ENCODE measurements at regions not wholly inside any gene's neighbourhood (a gene's known extent, or its start where the extent isn't known, plus 50 kb on each side); places are given as distances from the start of the nearest gene placed in this dataset.

DNA sequence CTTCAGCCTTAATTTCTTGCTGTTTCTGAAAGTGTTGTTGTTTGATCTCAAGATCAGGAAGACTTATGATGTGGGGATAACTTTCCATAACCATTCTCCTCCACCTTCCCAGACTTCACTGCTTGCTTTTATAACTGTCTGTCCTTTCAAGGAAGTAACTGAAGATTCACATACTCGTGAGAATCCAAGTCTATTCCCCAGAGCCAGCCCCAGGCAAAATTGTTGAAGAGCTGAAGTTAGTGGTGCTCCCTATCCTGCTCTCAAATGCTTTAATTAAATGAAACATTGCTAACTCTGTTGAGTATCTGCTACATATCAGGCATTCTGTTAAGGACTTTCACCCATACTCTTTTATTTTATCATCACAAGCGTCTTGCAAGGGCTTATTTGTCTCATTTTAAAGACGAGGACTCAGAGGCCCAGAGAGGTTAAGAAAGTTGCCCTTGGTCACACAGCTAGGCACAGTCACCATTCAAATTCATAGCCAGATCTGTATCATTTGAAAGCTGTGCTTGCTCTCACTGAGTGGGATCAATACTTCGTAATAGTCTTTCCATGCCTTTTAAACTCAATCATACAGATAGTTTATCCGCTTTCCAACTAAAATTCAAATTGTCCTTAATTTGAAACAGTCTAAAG lies 189.8 kb upstream of the TCF4 start:
- DNase-seq (ENCODE audit: low read depth, low spot score) = no peak
- no peak overlapping the region for H3K4me3 ChIP-seq (ENCODE audit: low read length)

DNA sequence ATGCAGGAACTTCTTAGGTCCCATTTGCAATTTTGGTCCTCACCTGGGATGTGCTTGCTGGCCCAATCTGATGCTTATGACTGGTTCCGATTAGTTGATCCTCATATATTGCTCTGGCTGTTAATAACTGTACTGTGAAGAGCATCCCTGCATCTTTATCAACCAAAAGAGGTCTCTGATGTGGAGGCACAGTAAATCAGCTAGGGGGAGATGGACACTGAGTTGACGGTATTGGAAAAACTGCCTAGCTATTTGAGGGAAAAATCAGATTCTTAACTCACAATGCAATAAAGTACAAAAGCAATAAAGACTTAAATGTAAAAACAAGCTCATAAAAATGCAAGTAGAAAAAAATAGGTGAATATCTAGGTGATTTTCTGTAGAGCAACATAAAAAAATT lies 188.0 kb upstream of the TCF4 start:
- DNase-seq (ENCODE audit: low read depth, low spot score) = no peak
- no peak overlapping the region for H3K4me3 ChIP-seq (ENCODE audit: low read length)

DNA sequence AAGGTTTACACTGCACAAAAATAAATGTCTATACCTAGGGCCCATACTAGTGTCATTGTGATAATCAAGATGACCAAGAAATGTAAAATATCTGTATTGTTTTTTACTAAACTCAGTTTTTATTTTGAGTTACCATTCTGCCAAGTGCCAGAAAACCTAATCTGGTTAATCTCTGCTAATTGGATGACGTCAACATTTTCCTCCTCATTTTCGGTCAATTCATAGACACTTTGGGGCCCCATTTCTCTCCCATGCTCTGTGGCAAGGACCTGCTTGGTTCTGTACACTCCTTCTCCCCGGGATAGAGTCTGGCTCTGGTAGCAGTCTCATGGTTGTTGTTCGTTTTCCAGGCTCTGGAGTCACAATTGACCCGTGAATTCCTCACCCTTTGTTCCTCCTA lies 186.5 kb upstream of the TCF4 start:
- DNase-seq (ENCODE audit: low read depth, low spot score) = no peak
- H3K4me3 ChIP-seq (ENCODE audit: low read length) = no peak overlapping the region

DNA sequence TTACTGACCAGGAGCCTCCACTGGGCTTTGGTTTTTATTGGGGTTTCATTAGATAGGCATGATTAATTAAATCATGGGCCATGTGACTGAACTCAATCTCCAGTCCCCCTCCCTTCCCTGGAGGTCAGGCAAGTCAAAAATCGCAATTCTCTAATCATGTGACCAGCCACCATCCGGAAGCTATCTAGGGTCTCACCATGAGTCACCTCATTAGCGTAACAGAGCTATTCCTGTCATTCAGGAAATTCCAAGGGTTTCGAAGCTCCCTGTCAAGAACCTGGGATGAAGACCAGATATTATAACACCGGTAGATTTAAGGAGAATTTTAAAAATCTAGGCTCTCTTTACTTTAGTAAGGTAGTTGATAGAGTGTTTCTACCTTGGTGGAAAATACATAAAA lies 180.3 kb upstream of the TCF4 start:
- no peak overlapping the region for H3K4me3 ChIP-seq (ENCODE audit: low read length)
- no peak for DNase-seq (ENCODE audit: low read depth, low spot score)

DNA sequence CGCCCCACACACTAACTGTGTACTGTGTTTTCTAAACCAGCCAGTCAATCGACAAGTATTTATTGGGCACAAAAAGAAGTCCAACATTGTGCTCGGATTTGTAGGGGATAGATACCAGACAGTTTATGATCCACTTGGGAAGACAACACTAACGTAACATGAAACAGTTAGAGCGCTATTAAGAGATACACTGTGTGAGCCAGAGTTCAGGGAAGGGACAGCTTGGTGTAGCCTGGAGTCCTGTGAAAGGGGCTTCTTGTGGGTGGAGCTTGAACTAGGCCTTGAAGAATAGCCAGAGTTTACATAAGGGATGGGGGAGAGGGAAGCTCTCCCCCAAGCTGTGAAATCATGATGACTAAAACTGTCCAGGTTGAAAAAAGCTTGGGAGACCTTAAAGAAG lies 176.4 kb upstream of the TCF4 start:
- no peak overlapping the region for H3K4me3 ChIP-seq (ENCODE audit: low read length)
- no peak for DNase-seq (ENCODE audit: low read depth, low spot score)

DNA sequence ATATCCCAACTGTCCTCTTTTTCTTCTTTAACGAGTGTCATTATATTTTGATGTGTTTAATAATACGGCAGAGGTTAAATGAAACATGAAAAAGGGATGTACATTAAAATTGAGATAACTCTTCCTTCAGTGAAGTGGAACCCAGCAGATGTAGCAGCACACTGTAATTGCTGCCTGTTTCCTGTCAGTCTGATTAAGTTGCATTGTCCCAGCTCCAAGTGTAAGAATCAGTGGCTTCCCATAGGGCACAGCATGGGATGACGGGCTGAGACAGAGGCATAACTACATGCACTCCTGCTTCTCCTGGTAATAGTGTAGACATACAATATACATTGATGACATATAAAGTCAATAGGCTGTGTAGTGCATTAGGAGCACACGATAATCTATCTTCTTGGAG lies 175.8 kb upstream of the TCF4 start:
- no peak for DNase-seq (ENCODE audit: low read depth, low spot score)
- no peak overlapping the region for H3K4me3 ChIP-seq (ENCODE audit: low read length)

DNA sequence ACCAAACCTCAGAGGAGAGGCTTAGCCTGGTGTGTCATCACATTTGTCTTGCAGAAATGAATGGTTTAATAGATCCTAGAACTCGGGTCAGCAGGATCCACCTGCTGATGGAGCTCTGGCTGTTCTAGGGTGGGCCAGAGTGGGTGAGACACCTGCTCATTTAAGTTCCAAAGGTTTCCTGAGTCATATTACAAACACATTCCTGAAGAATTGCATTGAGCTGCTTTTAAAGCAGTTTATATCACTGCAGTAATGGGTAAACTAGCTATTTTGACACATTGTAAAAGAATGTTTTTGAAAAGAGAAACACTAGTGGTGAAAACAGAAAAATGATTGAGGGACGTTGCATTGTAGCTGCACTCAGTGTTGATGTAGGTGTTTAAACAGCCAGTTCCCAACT lies 175.3 kb upstream of the TCF4 start:
- no peak overlapping the region for H3K4me3 ChIP-seq (ENCODE audit: low read length)
- DNase-seq (ENCODE audit: low read depth, low spot score) = no peak

DNA sequence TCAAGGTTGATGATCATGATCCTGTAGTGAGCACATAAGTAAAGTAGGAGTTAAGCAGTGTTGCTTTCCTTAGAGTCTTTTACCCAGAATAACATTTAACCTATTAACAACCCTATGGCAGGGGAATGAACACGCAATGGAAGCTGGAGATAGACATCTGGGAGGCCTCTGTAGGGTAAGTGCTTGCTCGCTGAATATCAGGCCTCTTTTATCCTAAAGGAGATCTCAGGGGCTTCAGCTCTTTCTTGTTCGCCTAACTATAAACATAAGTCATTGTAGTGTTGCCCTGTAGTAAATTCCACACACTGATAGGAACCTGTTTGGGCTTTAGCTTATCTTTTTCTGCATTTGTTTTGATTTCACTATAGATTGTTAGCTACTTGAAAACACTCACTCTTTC lies 174.4 kb upstream of the TCF4 start:
- DNase-seq (ENCODE audit: low read depth, low spot score) = no peak
- no peak overlapping the region for H3K4me3 ChIP-seq (ENCODE audit: low read length)

DNA sequence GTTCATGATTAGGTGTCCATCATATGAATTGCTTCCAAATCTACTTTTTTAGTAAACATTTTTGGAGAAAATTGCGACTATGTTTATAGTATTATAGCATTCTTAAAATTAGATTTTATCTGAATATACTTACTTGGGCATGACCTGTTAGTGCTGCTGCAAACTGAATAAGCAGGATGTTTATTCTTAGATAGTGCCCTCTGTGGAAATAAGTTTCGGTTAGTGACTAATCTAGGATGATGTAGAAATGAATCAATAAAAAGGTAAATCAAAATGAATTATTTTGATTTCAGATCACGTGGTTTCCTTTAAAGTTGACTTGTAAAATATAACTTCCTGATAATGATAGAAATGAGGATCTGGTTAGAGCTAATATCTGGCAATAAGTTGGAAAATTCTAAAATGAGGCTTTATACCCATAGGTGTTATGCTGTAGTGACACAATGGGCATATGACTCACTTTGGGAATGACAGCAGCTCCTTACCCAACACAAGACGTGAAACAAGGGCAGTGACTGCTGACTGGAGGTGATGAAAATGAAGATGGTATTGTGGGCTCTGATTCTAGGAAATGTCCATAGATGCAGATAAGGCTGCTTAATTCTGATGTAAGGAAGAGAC lies 165.8 kb upstream of the TCF4 start:
- H3K4me3 ChIP-seq (ENCODE audit: low read length) = no peak overlapping the region

DNA sequence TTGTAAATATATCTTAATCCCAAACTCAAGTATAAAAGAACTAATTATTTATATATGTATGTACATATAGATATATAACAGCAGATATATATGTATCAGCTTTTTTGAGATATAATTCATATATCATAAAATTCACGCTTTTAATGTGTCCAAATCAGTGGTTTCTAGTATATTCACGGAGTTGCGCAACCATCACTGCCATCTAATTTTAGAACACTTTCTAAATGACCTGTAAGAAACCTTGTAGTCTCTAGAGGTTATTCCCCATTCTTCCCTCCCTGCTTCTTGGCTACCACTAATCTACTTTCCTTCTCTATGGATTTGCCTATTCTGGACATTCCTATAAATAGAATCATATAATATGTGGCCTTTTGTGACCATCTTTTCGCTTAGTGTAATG lies 163.5 kb upstream of the TCF4 start:
- no peak overlapping the region for H3K4me3 ChIP-seq (ENCODE audit: low read length)
- DNase-seq (ENCODE audit: low read depth, low spot score) = no peak

More for the DNA sequence above, 165.8 kb upstream of the TCF4 start:
- no peak for DNase-seq (ENCODE audit: low read depth, low spot score)

DNA sequence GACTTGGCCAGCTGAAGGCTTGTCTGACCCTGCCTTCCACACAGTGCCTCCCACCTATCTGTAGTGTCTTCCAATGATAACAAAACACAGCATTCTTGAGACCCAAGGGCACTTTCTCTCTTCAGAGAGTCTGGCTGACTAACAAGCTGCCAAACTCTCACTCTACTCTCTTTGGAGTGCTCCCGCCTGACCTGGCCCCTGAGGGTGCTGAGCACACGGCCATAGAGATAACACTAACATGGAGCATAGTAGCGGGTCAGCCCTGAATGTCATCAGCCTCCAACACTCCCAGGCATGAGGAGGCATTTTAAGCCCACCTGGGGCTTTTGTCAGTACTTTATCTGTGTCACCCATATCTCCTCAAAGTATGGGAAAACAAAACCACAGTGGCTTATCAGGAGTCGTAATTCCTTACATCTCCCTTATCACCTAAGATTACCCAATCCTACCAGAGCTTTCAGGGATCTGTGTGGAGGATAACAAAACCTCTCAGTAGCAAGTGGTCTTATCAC lies 160.3 kb upstream of the TCF4 start:
- no peak for DNase-seq (ENCODE audit: low read depth, low spot score)
- H3K4me3 ChIP-seq (ENCODE audit: low read length) = no peak overlapping the region

DNA sequence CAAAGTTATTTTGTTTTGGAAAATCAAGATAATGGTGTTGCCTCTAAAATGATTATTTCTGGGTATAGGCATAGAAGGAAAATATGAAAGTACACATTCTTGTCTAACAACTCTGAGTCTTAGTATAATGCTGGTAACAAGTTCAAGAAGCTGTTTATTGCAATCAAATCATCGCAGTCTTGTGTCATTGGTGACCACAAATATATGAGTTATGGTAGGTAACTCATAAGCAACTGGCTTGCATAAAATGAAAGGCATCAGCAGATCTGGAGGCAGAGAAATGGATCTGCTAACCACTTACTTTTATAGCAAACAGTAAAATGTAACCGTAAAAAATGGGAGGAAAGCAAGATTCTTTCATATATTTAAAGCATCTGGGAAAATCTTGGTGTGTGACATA lies 156.2 kb upstream of the TCF4 start:
- H3K4me3 ChIP-seq (ENCODE audit: low read length) = no peak overlapping the region
- no peak for DNase-seq (ENCODE audit: low read depth, low spot score)

DNA sequence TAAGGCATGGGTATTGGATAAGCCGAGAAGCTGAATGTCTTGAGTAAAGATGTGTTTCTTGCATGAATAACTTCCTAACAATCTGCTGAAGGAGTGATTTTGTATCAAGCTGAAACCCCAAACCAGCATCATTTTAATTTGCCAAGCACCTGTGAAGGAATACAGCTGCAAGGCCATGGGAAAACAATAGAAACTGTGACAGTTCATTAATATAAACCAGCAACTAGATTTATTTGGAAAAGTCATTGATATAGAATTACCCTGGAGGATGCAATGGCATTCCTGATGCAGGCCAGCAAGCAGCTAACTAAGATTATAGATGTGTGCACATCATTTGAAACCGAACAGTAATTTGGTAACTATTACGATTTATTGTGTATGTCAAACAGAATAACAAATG lies 155.7 kb upstream of the TCF4 start:
- no peak for DNase-seq (ENCODE audit: low read depth, low spot score)
- H3K4me3 ChIP-seq (ENCODE audit: low read length) = no peak overlapping the region

DNA sequence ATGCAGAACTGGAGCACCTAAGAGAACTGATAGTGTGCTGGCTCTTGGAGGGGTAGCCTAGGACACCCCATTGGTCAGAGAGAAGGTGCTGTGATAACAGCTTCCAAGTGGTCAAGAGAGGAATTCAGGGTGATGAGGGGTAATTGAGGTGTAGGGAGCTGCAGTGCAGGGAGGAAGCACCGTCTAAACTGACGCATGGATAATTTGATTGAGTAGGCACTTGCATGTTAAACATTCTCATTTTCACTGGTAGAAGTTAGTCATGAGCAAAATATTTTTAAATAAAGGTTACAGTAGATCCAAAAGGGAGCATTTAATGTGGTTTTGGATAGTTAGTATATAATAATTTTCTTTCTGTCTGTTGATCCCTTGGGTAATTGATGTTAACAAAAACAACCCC lies 155.1 kb upstream of the TCF4 start:
- H3K4me3 ChIP-seq (ENCODE audit: low read length) = no peak overlapping the region
- no peak for DNase-seq (ENCODE audit: low read depth, low spot score)

DNA sequence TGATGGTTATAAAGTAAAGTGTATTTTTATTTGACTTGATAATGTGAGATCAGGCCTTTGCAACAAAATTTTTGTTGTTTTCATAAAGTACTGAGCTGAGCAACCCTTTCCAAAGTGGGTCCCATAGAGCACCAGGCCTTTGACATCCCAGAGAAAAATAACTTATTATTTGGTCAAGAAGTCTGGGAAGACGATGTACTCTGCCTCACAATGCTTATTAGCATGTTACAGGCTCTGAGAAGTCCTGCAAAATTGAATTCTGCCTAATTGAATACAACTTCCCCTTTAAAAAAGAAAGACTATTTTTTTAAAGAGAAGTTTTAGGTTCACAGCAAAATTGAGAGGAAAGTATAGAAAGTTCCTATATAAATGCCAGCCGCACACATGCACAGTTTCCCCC lies 151.5 kb upstream of the TCF4 start:
- H3K4me3 ChIP-seq (ENCODE audit: low read length) = no peak overlapping the region
- DNase-seq (ENCODE audit: low read depth, low spot score) = no peak

DNA sequence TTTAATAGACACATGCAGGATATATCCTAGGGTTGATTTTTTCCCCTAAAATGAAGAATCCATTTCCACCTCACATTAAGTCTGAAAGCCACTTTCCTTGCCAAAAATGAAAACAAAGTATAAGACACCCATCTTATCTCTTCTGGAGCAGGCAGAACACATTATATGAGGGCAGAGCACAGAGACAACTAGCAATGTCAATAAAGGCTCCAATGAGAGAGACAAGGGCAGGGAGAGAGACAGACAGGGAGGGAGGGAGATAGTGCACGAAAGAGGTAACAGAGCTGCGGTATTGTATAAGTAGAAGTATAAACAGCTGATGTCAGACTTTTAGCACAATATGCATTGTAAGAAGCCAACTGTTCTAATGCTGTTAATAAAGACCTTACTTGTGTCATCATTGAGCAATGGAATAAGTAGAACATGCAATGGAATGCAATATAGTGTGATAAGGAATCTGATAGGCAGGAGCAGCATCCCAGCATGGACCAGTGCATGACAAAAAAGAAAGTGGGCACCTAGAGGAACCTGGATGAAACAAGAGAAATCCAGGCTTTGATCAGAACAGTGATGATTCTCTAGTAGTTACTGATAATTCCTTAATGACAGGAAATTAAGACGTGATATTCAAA lies 150.6 kb upstream of the TCF4 start:
- no peak for DNase-seq (ENCODE audit: low read depth, low spot score)
- H3K4me3 ChIP-seq (ENCODE audit: low read length) = no peak overlapping the region

DNA sequence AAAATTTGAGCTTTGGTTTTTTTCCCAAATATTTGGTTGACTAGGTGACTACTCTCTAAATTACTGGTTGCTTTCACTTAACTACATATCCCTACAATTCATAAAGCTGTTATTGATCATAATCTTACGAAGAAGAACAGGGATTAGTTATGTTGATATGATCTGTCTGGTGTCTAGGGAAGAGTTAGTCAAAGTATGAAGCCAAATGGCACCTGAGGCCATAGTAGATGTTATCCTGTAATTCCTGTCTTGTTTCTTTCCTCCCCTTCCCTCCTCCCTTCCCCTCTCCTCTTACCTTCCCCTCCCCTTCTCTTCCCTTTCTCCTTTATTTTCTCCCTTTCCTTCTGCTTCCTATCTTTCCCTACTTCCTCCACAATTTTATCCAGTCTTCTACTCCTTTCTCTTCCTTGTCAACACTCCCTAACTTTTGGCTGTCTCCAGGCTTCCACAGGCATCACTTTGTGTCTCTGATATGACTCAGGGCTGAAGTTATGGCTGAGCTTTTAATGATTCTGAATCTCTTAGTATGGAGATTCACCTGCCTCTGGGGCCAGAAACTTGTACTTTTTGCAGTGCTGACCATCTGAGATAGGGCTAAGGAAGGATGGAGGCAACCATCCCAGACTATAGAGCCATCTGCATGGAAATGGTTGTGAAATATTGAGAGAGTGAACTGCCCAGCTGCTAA lies 149.9 kb upstream of the TCF4 start:
- H3K4me3 ChIP-seq (ENCODE audit: low read length) = no peak overlapping the region
- no peak for DNase-seq (ENCODE audit: low read depth, low spot score)

DNA sequence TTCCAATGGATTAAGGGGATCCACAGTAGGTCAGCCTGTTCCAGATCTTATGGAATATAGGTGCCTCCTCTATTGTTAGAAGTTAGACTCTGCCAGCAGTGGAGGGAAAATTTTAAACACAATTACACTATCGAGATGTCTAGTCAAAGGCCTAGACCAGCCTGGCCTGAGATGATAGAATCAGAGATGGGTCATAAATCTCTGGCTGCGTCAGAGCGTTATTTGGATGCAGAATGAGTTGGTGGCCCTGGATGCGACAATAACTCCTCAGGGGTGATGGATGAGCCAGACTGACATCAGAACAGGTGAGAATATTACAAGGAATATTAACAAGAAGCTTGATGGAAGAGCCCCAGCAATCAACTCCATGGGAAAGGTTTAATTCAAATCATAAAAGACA lies 149.3 kb upstream of the TCF4 start:
- no peak overlapping the region for H3K4me3 ChIP-seq (ENCODE audit: low read length)
- DNase-seq (ENCODE audit: low read depth, low spot score) = no peak

DNA sequence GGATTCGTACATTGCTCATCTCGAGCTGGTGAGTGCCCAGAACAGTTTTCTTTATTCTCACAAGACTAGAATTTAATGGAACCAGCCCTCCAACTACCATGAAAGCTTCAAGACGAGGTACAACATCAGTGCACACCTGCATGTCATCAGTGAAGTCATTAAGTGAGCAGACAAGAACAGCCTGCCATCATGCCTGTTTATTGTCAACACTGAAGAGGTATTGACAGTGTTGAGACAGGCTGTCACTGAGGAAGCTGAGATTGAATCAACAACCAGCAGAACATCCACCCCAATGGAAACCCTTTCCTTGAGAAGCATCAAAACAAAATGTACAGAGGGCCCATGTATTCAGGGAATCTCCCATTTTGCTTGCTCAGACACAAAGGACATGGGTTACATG lies 148.0 kb upstream of the TCF4 start:
- H3K4me3 ChIP-seq (ENCODE audit: low read length) = no peak overlapping the region

DNA sequence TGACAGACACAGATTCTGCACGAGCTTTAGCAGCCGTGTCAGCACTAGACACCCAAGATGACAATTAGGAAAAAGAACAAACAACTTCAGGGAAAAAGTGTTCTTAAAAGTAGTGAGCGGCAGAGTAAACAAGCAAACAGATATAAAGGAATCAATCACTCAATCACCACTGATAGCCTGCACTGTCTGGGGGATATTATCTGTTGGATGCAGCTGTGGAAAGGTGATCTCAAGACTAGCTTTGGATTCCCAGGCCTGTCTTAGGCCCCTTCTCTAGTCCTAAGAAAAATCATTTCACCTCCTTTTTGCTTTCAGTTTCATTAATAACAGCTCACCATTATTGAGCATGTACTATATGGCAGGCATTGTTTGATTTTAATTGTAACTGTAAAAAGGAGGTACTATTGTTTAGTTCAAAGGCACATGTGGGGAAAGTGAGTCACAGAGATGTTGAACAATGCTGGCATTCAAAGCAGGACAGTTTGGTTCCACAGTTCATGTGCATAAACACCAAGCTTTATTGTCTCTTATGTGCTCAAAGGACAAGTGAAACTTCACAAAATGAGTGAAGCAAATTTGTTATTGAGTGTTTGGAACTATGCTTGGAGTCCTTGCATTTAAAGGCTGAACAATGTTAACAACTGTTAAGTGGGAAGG lies 147.3 kb upstream of the TCF4 start:
- no peak overlapping the region for H3K4me3 ChIP-seq (ENCODE audit: low read length)
- no peak for DNase-seq (ENCODE audit: low read depth, low spot score)

More for the DNA sequence above, 148.0 kb upstream of the TCF4 start:
- no peak for DNase-seq (ENCODE audit: low read depth, low spot score)

Measured in Jurkat, Clone E6-1 (cell line).